PC-9 (cell line): ENCODE measurements at regions not wholly inside any gene's neighbourhood (a gene's known extent, or its start where the extent isn't known, plus 50 kb on each side); places are given as distances from the start of the nearest gene placed in this dataset.

Experiments used
- EZH2 ChIP-seq: fragments of 200-600 bp; sonication (generic); IDR thresholded peaks from 2 replicates; pipeline ENCODE4 v1.8.0; 2017; ENCODE audit warnings: antibody characterized with exemption, low read depth
- TF ChIP-seq, protein P1 (sequence below): fragments of 200-600 bp; sonication (generic); conservative IDR thresholded peaks from 2 replicates; pipeline ENCODE4 v1.6.1; 2017; ENCODE audit warnings: mixed run types, antibody characterized with exemption, mild to moderate bottlenecking, moderate library complexity

GRCh38 chr11:38323961-38324761, 1726.1 kb upstream of the RAG2 start:
- TF ChIP-seq, protein P1, sequence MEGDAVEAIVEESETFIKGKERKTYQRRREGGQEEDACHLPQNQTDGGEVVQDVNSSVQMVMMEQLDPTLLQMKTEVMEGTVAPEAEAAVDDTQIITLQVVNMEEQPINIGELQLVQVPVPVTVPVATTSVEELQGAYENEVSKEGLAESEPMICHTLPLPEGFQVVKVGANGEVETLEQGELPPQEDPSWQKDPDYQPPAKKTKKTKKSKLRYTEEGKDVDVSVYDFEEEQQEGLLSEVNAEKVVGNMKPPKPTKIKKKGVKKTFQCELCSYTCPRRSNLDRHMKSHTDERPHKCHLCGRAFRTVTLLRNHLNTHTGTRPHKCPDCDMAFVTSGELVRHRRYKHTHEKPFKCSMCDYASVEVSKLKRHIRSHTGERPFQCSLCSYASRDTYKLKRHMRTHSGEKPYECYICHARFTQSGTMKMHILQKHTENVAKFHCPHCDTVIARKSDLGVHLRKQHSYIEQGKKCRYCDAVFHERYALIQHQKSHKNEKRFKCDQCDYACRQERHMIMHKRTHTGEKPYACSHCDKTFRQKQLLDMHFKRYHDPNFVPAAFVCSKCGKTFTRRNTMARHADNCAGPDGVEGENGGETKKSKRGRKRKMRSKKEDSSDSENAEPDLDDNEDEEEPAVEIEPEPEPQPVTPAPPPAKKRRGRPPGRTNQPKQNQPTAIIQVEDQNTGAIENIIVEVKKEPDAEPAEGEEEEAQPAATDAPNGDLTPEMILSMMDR, result no peak
- TF ChIP-seq EZH2, result no peak
